CD8-positive, alpha-beta memory T cell (primary cell): ENCODE measurements at regions not wholly inside any gene's neighbourhood (a gene's known extent, or its start where the extent isn't known, plus 50 kb on each side); places are given as distances from the start of the nearest gene placed in this dataset.
A peak's percentile ranks its signal among the peaks of the same experiment; 100 is the strongest.

Experiments
- CTCF ChIA-PET: fragments of 350-600 bp; sonication (Branson Sonifier 250); formaldehyde crosslinking; loops from one replicate; lab custom pipeline; 2021; ENCODE audit warnings: antibody characterized with exemption; lab: Charles Lee
- POLR2A ChIA-PET: fragments of 350-600 bp; sonication (Branson Sonifier 250); formaldehyde crosslinking; loops from one replicate; lab custom pipeline; 2021; ENCODE audit warnings: antibody characterized with exemption; lab: Charles Lee
- DNase-seq, 5 donors: peaks; one replicate each; pipeline versions ENCODE4 v3.0.0 to v3.0.0-alpha.2; 2020 to 2022; ENCODE audit warnings: mixed read lengths in 1 of 5
- H3K27ac ChIP-seq: one replicate; pipeline ENCODE4 v1.7.0; 2013; ENCODE audit warnings: low read depth, mild to moderate bottlenecking, low read length, moderate library complexity
- H3K27me3 ChIP-seq: 2 replicates; pipeline ENCODE4 v1.7.0; 2013; ENCODE audit warnings: low read length, mild to moderate bottlenecking; ENCODE audit not compliant: insufficient read depth, poor library complexity, severe bottlenecking
- H3K36me3 ChIP-seq: 2 replicates; pipeline ENCODE4 v1.7.0; 2013; ENCODE audit warnings: mild to moderate bottlenecking, low read length, moderate library complexity; ENCODE audit not compliant: insufficient read depth
- H3K4me1 ChIP-seq: 2 replicates; pipeline ENCODE4 v1.7.0; 2013; ENCODE audit warnings: mild to moderate bottlenecking, low read length, moderate library complexity; ENCODE audit not compliant: insufficient read depth
- H3K4me3 ChIP-seq: 2 replicates; pipeline ENCODE4 v1.7.0; 2013; ENCODE audit warnings: mild to moderate bottlenecking, low read length
- H3K9me3 ChIP-seq: 2 replicates; pipeline ENCODE4 v1.7.0; 2013; ENCODE audit warnings: mild to moderate bottlenecking, low read length
- H3K27ac Mint-ChIP-seq, 8 donors: one replicate each; pipeline ENCODE4 v1.8.0; 2020 to 2021; ENCODE audit warnings: mixed read lengths in 8 of 8, mild to moderate bottlenecking in 6 of 8, inconsistent platforms in 3 of 8, moderate library complexity in 3 of 8
- H3K27me3 Mint-ChIP-seq, 2 donors: one replicate each; pipeline ENCODE4 v1.8.0; 2020 to 2021; ENCODE audit warnings: mixed read lengths in 2 of 2, mild to moderate bottlenecking in 1 of 2, moderate library complexity in 1 of 2
- H3K36me3 Mint-ChIP-seq, 3 donors: one replicate each; pipeline ENCODE4 v1.8.0; 2020 to 2021; ENCODE audit warnings: mixed read lengths in 3 of 3, inconsistent platforms in 1 of 3, mild to moderate bottlenecking in 1 of 3
- H3K4me1 Mint-ChIP-seq, 3 donors: one replicate each; pipeline ENCODE4 v1.8.0; 2020 to 2021; ENCODE audit warnings: mixed read lengths in 3 of 3, inconsistent platforms in 1 of 3, mild to moderate bottlenecking in 1 of 3
- H3K4me3 Mint-ChIP-seq, 7 donors: one replicate each; pipeline ENCODE4 v1.8.0; 2020 to 2021; ENCODE audit warnings: mixed read lengths in 7 of 7, mild to moderate bottlenecking in 6 of 7, moderate library complexity in 4 of 7, inconsistent platforms in 2 of 7
- H3K9me3 Mint-ChIP-seq, 5 donors: one replicate each; pipeline ENCODE4 v1.8.0; 2020 to 2022; ENCODE audit warnings: mixed read lengths in 5 of 5, mild to moderate bottlenecking in 3 of 5, moderate library complexity in 2 of 5, inconsistent platforms in 1 of 5

- CTCF ChIA-PET = no interaction called here
- no peak overlapping the region for H3K4me3 Mint-ChIP-seq
Measured at GRCh38 chr7:84251277-84251781, 56.7 kb upstream of the SEMA3A start.

GRCh38 chr7:84250452-84250851 lies 55.9 kb upstream of the SEMA3A start:
- Histone ChIP-seq H3K4me1 (no peaks in the 10 kb centered on the region), H3K4me3 (no peak overlapping the region), H3K9me3 (no peaks in the 10 kb centered on the region), H3K27ac (no peak overlapping the region), H3K36me3 (no peaks in the 10 kb centered on the region), H3K27me3 (no peaks in the 10 kb centered on the region)
- Mint-ChIP-seq H3K27ac (no peak overlapping the region), H3K36me3 (no peaks in the 10 kb centered on the region), H3K9me3 (peaks cover 0 to 16% (median 4%) of the 10 kb centered on the region in 5 donors), H3K27me3 (no peaks in the 10 kb centered on the region), H3K4me3 (no peak overlapping the region), H3K4me1 (no peaks in the 10 kb centered on the region)
- CTCF ChIA-PET = no interaction called here
- POLR2A ChIA-PET = no interaction called here
- no peak for DNase-seq

More at GRCh38 chr7:84251277-84251781, 56.7 kb upstream of the SEMA3A start:
- Mint-ChIP-seq H3K27ac (no peak overlapping the region), H3K4me1 (no peaks in the 10 kb centered on the region), H3K27me3 (no peaks in the 10 kb centered on the region), H3K36me3 (no peaks in the 10 kb centered on the region), H3K9me3 (peaks cover 0 to 19% (median 5%) of the 10 kb centered on the region in 5 donors)
- H3K4me1 ChIP-seq = no peaks in the 10 kb centered on the region
- POLR2A ChIA-PET = no interaction called here
- H3K27me3 ChIP-seq = no peaks in the 10 kb centered on the region
- no peak overlapping the region for H3K27ac ChIP-seq
- H3K4me3 ChIP-seq = no peak overlapping the region
- no peaks in the 10 kb centered on the region for H3K36me3 ChIP-seq
- H3K9me3 ChIP-seq = no peaks in the 10 kb centered on the region
- DNase-seq = no peak

GRCh38 chr7:84249656-84250055 lies 55.1 kb upstream of the SEMA3A start:
- peaks cover 0 to 15% (median 4%) of the 10 kb centered on the region in 5 donors for H3K9me3 Mint-ChIP-seq
- H3K27me3 Mint-ChIP-seq = no peaks in the 10 kb centered on the region
- no peaks in the 10 kb centered on the region for H3K4me1 Mint-ChIP-seq
- Histone ChIP-seq H3K9me3 (no peaks in the 10 kb centered on the region), H3K4me3 (no peak overlapping the region), H3K27me3 (no peaks in the 10 kb centered on the region), H3K27ac (no peak overlapping the region), H3K36me3 (no peaks in the 10 kb centered on the region), H3K4me1 (no peaks in the 10 kb centered on the region)
- CTCF ChIA-PET = no interaction called here
- H3K36me3 Mint-ChIP-seq = no peaks in the 10 kb centered on the region
- H3K4me3 Mint-ChIP-seq = no peak overlapping the region
- H3K27ac Mint-ChIP-seq = no peak overlapping the region
- no peak for DNase-seq
- POLR2A ChIA-PET = no interaction called here

- Histone ChIP-seq H3K27me3 (no peaks in the 10 kb centered on the region), H3K4me1 (no peaks in the 10 kb centered on the region), H3K27ac (no peak overlapping the region), H3K9me3 (no peaks in the 10 kb centered on the region), H3K4me3 (no peak overlapping the region), H3K36me3 (no peaks in the 10 kb centered on the region)
- Mint-ChIP-seq H3K4me3 (no peak overlapping the region), H3K4me1 (no peaks in the 10 kb centered on the region), H3K27me3 (no peaks in the 10 kb centered on the region), H3K36me3 (no peaks in the 10 kb centered on the region), H3K9me3 (peaks cover 1 to 15% (median 11%) of the 10 kb centered on the region in 5 donors), H3K27ac (peak overlapping the region in 1 of 8 donors; percentile 5)
- POLR2A ChIA-PET = no interaction called here
- CTCF ChIA-PET = no interaction called here
- no peak for DNase-seq
Measured at GRCh38 chr7:84248843-84249242, 54.3 kb upstream of the SEMA3A start.

GRCh38 chr7:84248267-84248666 lies 53.7 kb upstream of the SEMA3A start:
- Mint-ChIP-seq H3K4me1 (no peaks in the 10 kb centered on the region), H3K9me3 (peaks cover 3 to 20% (median 15%) of the 10 kb centered on the region in 5 donors), H3K27ac (no peak overlapping the region), H3K27me3 (no peaks in the 10 kb centered on the region), H3K36me3 (no peaks in the 10 kb centered on the region), H3K4me3 (no peak overlapping the region)
- Histone ChIP-seq H3K9me3 (no peaks in the 10 kb centered on the region), H3K27me3 (no peaks in the 10 kb centered on the region), H3K36me3 (no peaks in the 10 kb centered on the region), H3K27ac (no peak overlapping the region), H3K4me1 (no peaks in the 10 kb centered on the region), H3K4me3 (no peak overlapping the region)
- POLR2A ChIA-PET = no interaction called here
- DNase-seq = no peak
- CTCF ChIA-PET = no interaction called here

GRCh38 chr7:84247591-84247990 lies 53.0 kb upstream of the SEMA3A start:
- Mint-ChIP-seq H3K4me1 (no peaks in the 10 kb centered on the region), H3K27ac (no peak overlapping the region), H3K27me3 (no peaks in the 10 kb centered on the region), H3K9me3 (peaks cover 3 to 25% (median 20%) of the 10 kb centered on the region in 5 donors), H3K4me3 (no peak overlapping the region), H3K36me3 (no peaks in the 10 kb centered on the region)
- Histone ChIP-seq H3K4me1 (no peaks in the 10 kb centered on the region), H3K27ac (no peak overlapping the region), H3K27me3 (no peaks in the 10 kb centered on the region), H3K9me3 (no peaks in the 10 kb centered on the region), H3K36me3 (no peaks in the 10 kb centered on the region), H3K4me3 (no peak overlapping the region)
- DNase-seq = no peak
- POLR2A ChIA-PET = no interaction called here
- CTCF ChIA-PET = no interaction called here

GRCh38 chr7:84245835-84246234 lies 51.2 kb upstream of the SEMA3A start:
- Histone ChIP-seq H3K27me3 (no peaks in the 10 kb centered on the region), H3K9me3 (no peaks in the 10 kb centered on the region), H3K27ac (no peak overlapping the region), H3K36me3 (no peaks in the 10 kb centered on the region), H3K4me1 (no peaks in the 10 kb centered on the region), H3K4me3 (no peak overlapping the region)
- no peak overlapping the region for H3K27ac Mint-ChIP-seq
- peaks cover 7 to 39% (median 27%) of the 10 kb centered on the region in 5 donors for H3K9me3 Mint-ChIP-seq
- H3K36me3 Mint-ChIP-seq = no peaks in the 10 kb centered on the region
- ChIA-PET CTCF (no interaction called here), POLR2A (no interaction called here)
- no peak for DNase-seq
- no peak overlapping the region for H3K4me3 Mint-ChIP-seq
- no peaks in the 10 kb centered on the region for H3K4me1 Mint-ChIP-seq
- H3K27me3 Mint-ChIP-seq = no peaks in the 10 kb centered on the region
